Spleen (tissue), 7 donors: ENCODE measurements at regions not wholly inside any gene's neighbourhood (a gene's known extent, or its start where the extent isn't known, plus 50 kb on each side); places are given as distances from the start of the nearest gene placed in this dataset.

Experiments used
- POLR2A ChIP-seq, 3 donors: fragments of 450-650 bp; IDR thresholded peaks; one replicate each; pipeline ENCODE4 v1.5.1; 2017; ENCODE audit warnings: antibody characterized with exemption in 3 of 3, mild to moderate bottlenecking in 1 of 3
- POLR2AphosphoS5 ChIP-seq, 3 donors: sonication (generic); formaldehyde crosslinking; IDR thresholded peaks; one replicate each; pipeline ENCODE4 v1.5.1; 2017; ENCODE audit warnings: antibody characterized with exemption in 3 of 3
- TF ChIP-seq, protein P1 (sequence below), 11 experiments: fragments of 200-600 bp in 7 of 11; fragments of 450-650 bp in 4 of 11; sonication (generic) in 4 of 11; IDR thresholded peaks in 8 of 11; conservative IDR thresholded peaks in 3 of 11; 1 replicate in 7 of 11; 2 replicates in 4 of 11; pipeline versions ENCODE4 v1.4.0 to v1.8.0; 2016 to 2021; ENCODE audit warnings: antibody characterized with exemption in 11 of 11, inconsistent platforms in 4 of 11, mild to moderate bottlenecking in 1 of 11
- donor health status: DM: no; HTN: no; CAD: no; lungs with moderate emphysema.
- donor health status: DM: no; HTN: no; CAD: no.
- donor health status: DM: no; HTN: no; CAD: no.

DNA sequence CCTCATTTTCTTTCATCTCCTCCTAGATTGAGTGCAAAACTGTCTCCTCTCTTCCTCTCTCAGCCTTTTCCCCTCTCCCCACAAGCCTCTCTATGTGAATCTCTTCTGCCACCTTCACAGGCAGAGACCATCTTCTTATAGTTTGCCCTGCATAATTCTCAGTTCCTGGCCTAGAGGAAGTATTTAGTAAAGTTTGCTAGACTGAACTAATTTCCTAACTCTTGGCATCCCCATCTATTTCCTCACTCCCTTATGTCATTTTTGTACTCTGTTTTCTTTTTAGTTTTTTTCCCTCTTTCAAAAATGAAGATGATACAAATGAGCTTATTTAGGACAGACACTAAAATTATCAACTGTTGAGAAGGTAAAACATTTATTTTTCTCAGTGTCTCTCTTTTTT, 66.0 kb downstream of the XCL2 start:
- TF ChIP-seq POLR2AphosphoS5 (IDR thresholded peaks at IDR 0.05) (no peak), POLR2A (IDR thresholded peaks at IDR 0.05) (no peak)
- TF ChIP-seq, protein P1, sequence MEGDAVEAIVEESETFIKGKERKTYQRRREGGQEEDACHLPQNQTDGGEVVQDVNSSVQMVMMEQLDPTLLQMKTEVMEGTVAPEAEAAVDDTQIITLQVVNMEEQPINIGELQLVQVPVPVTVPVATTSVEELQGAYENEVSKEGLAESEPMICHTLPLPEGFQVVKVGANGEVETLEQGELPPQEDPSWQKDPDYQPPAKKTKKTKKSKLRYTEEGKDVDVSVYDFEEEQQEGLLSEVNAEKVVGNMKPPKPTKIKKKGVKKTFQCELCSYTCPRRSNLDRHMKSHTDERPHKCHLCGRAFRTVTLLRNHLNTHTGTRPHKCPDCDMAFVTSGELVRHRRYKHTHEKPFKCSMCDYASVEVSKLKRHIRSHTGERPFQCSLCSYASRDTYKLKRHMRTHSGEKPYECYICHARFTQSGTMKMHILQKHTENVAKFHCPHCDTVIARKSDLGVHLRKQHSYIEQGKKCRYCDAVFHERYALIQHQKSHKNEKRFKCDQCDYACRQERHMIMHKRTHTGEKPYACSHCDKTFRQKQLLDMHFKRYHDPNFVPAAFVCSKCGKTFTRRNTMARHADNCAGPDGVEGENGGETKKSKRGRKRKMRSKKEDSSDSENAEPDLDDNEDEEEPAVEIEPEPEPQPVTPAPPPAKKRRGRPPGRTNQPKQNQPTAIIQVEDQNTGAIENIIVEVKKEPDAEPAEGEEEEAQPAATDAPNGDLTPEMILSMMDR (IDR thresholded peaks at IDR 0.05 in 8 of 11, conservative IDR thresholded peaks at IDR 0.05 in 3 of 11): no peak
